NCI-H748 (cell line): ENCODE measurements at regions not wholly inside any gene's neighbourhood (a gene's known extent, or its start where the extent isn't known, plus 50 kb on each side); places are given as distances from the start of the nearest gene placed in this dataset.

Experiments used
- DNase-seq: peaks from one replicate; lab custom pipeline; 2025; ENCODE audit not compliant: unreplicated experiment; lab: John Stamatoyannopoulos, UW

DNA sequence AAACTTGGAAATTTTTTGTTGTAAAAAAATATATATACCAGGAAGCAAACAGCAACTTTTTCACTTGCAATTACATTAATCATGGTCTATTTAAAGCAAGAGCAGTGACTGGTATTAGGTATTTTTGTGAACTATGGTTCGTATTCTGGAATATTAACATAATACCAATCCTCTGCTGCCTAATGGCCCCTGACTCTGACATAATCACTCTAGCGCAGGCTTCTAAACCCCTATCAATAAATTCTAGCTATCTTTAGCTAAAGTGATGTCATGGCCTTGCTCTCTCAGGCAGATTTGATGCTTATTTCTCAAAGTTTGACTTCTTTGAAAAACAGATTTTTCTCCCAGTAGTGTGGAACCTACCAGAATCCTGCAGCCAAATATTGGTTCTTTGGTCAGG lies 808.3 kb downstream of the VGLL3 start:
- no peak for DNase-seq

DNA sequence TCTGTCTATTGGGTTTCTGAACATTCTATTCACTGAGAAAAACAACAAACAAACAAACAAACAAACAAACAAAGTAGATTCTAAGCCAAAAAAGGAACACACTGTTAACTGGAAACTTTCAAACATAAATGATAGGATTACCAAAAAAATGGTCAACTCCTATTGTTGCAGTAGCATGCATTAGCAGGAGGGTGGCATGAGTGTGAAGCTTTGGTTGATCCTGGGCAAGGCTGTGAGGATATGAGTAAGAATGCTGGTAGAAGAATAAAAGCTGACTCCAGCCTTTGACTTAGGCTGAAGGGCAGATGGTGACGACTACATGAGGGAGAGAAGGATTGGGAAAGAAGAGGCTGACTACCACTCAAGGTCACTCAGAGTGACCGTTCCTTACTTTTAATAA lies 810.3 kb downstream of the VGLL3 start:
- DNase-seq, result peak; percentile 35

- DNase-seq, result no peak
Observed at GRCh38 chr3:86178095-86178494, 812.9 kb downstream of the VGLL3 start.

DNA sequence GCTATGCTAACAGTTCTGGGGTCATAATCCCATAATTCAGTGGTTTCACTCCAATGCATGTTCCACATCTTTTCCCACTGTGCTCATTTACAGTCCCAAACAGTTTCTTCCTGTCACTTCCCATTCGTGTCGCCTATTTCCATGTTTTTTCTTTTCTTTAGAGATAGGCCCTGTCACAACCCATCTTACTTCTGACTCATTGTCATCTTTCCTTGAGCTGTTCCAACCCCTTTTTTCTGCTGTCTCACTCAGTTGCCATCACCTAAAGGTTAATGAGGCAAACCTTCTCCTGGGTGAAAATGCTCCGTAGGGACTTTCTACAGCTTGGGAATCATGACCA lies 814.5 kb downstream of the VGLL3 start:
- no peak for DNase-seq

GRCh38 chr3:86175593-86176444 lies 815.1 kb downstream of the VGLL3 start:
- DNase-seq, result peak; percentile 86

- no peak for DNase-seq
Observed at GRCh38 chr3:86175051-86175536, 815.9 kb downstream of the VGLL3 start.

DNA sequence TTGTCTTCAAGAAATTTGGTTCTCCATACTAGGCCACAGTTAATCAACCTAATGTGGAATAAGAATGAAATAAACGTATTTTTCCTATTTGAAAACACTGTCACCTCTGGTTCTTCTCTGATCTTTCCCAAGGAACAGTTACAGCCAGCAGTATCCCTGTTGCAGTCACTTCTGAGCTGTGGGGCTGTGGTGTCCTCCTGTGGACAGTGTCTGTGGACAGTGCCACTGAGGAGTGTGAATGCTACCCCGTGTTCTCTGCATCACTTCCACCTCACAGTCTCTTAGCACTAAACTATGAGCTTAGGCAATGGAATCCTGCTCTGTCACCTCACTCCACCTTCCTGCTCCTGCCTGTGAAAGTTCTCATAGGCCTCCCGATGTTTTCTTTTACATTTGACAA lies 817.5 kb downstream of the VGLL3 start:
- no peak for DNase-seq

- no peak for DNase-seq
Observed at GRCh38 chr3:86168512-86168911, 822.4 kb downstream of the VGLL3 start.

DNA sequence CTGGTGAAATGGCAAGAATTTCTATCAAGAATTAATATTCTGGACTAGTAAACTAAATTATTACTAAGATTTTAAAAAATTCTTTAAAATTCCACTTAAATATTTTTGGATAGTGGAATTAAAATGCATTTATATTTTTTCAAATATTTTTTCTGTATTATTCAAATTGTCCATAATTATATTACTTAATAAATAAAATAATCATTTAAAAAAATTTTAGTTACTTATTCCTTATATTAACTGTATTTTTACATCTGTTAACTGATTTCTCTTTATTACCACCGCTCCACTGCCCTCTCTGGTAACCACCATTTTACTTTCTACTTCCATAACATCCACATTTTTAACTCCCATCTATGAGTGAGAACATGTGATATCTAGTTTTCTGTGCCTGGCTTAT lies 828.4 kb downstream of the VGLL3 start:
- no peak for DNase-seq

DNA sequence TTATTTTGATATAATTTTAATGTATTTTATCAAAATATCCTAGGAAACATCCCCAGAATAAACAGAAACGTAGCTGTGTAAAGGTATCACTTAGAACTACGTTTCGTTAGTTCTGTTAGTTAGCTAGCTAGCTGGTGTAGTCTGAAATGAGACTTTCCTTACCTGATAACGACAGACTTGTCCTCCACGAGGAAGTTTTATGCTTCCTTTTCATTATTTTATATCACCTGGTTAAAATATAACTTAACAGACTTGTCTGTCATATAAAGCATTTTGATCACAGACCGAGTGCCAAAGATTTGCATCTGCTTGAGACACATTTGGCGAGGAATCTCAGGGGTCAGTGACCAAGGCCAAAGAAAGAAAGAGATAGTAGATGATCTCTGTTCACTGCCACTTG lies 829.5 kb downstream of the VGLL3 start:
- no peak for DNase-seq

DNA sequence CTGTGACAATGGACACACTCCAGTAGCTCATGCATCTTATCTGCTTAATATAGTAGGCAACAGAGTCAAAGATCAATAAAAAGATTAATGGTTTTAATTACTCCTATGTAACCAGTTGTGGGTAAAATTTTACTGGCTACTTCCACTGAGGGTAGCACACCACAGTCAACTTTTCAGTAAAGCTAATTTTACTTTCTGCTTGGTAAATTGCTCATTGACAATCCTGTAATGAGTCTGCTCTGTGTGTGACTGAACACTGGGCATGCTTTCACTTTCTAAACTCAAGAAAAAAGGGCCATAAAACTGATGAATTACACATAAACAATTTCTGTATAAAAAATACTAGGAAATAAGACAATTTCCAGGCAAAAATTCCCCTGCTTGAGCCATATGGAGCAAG lies 838.3 kb downstream of the VGLL3 start:
- DNase-seq, result no peak

GRCh38 chr3:86149054-86149453 lies 841.9 kb downstream of the VGLL3 start:
- no peak for DNase-seq

DNA sequence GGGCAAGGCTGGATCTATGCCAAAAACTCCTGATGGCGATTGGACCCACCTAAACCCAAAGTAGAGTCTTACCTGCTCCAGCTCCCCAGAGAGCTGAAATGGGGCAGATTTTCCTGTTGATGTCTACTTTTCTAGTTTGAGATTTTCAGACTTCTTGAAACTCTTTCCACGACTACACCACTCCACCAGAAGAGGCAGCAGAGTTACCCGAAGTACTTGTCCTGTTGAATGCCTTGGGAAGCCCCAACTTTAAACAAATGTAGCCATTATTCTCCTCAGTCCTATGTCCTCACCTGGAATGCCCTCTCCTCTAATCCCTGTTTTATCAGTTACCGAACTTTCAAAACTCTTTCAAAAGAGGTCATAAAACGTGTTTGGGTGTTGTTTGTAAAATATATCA lies 843.8 kb downstream of the VGLL3 start:
- DNase-seq, result no peak

DNA sequence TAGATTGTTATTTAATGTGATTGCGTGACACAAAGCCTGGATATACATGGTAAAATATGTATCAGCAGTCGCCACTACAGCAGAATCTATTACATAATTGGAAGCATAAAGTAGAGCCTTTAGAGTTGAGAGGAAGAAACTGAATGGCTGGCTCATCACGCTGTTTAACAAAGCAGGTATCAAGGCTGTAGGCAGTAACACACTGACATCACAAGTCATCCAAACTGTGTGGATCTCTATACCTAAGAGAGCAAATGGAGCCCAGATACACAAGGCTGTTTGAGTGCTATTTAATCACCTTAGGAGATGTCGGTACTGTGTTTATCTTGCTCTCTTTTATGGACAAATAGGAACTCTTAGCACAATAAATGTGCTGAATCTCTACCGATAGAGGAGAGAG lies 864.4 kb downstream of the VGLL3 start:
- no peak for DNase-seq
